ENCODE measurements at regions not wholly inside any gene's neighbourhood (a gene's known extent, or its start where the extent isn't known, plus 50 kb on each side); places are given as distances from the start of the nearest gene placed in this dataset.

DNA sequence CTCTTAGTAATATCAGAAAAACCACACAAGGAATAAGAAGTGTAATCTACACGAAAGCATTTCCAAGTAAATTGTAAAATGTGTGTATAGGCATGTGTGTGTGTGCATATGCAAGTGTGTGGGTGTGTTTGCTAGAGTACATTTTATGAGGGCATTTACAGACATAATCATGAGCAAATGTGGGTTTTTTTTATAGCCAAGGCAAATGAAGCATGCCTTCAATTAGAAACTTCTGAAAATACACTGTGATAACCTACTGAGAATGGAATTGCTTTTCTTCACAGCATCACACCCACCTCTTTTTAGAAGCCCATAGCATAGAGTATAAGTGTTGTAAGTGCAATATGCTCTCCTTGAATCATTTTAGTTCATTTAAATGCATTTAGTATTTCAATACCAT lies 1721.1 kb downstream of the GRIK2 start:
- H3K27me3 ChIP-seq (ENCODE audit: control insufficient read depth in 2 of 2, insufficient read depth in 2 of 2, low read length in 2 of 2): no peaks in the 10 kb centered on the region
- BruUV-seq (replicated peaks): no TSS peak
- no peaks in the 10 kb centered on the region for H3K9me1 ChIP-seq (replicated peaks; ENCODE audit: control insufficient read depth, extremely low read depth, insufficient read depth, low read length)
- dilution Hi-C loops (cut with MboI; ENCODE audit: extremely low pct_ligation_motif_present, low sequenced_read_pairs): no loop called here
- H3K4me2 ChIP-seq (ENCODE audit: insufficient read depth, low read length): no peak overlapping the region
- intact Hi-C loops (cut with micrococcal nuclease): no loop called here
- H3K4me3 ChIP-seq (replicated peaks in 1 of 3; ENCODE audit: insufficient read depth in 1 of 3, low read depth in 1 of 3, low read length in 3 of 3): no peak overlapping the region
- no peak overlapping the region for H2AFZ ChIP-seq (ENCODE audit: low read depth, low read length)
- DNase-seq (ENCODE audit: low read depth, low spot score): no peak
- H3K36me3 ChIP-seq (ENCODE audit: control insufficient read depth in 2 of 2, extremely low read depth in 1 of 2, insufficient read depth in 2 of 2, low read length in 2 of 2): no peaks in the 10 kb centered on the region
- no peaks in the 10 kb centered on the region for H3K4me1 ChIP-seq (ENCODE audit: control insufficient read depth, extremely low read depth, insufficient read depth, low read length)
- no peaks in the 10 kb centered on the region for H4K20me1 ChIP-seq (replicated peaks; ENCODE audit: control insufficient read depth, extremely low read depth, insufficient read depth, low read length)
- POLR2A ChIA-PET: no interaction called here
- no peak overlapping the region for H3K9ac ChIP-seq (replicated peaks; ENCODE audit: extremely low read depth, insufficient read depth, low read length)
- H3K27ac ChIP-seq (ENCODE audit: insufficient read depth, low read depth, low read length): no peak overlapping the region
- H3K9me3 ChIP-seq (replicated peaks; ENCODE audit: control insufficient read depth, insufficient read depth, low read length): peaks cover 2% of the 10 kb centered on the region
- CTCF ChIA-PET: no interaction called here
- no peak for FAIRE-seq
- H3K79me2 ChIP-seq (ENCODE audit: control insufficient read depth, insufficient read depth, low read length): no peaks in the 10 kb centered on the region
- TF ChIP-seq, protein P1, sequence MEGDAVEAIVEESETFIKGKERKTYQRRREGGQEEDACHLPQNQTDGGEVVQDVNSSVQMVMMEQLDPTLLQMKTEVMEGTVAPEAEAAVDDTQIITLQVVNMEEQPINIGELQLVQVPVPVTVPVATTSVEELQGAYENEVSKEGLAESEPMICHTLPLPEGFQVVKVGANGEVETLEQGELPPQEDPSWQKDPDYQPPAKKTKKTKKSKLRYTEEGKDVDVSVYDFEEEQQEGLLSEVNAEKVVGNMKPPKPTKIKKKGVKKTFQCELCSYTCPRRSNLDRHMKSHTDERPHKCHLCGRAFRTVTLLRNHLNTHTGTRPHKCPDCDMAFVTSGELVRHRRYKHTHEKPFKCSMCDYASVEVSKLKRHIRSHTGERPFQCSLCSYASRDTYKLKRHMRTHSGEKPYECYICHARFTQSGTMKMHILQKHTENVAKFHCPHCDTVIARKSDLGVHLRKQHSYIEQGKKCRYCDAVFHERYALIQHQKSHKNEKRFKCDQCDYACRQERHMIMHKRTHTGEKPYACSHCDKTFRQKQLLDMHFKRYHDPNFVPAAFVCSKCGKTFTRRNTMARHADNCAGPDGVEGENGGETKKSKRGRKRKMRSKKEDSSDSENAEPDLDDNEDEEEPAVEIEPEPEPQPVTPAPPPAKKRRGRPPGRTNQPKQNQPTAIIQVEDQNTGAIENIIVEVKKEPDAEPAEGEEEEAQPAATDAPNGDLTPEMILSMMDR (IDR thresholded peaks at IDR 0.05; ENCODE audit: extremely low read depth in 1 of 2, insufficient read depth in 1 of 2, low read depth in 1 of 2, low read length in 2 of 2): no peak
- no peak for TF ChIP-seq POLR2AphosphoS5 (IDR thresholded peaks at IDR 0.05; ENCODE audit: insufficient read depth, low read depth, low read length)
- TF ChIP-seq, protein P2, sequence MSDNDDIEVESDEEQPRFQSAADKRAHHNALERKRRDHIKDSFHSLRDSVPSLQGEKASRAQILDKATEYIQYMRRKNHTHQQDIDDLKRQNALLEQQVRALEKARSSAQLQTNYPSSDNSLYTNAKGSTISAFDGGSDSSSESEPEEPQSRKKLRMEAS (IDR thresholded peaks at IDR 0.05; ENCODE audit: insufficient read depth, insufficient read length): no peak
- TF ChIP-seq GATA2 (IDR thresholded peaks at IDR 0.05; ENCODE audit: insufficient read depth, insufficient read length, low read depth, low read length): no peak
- TF ChIP-seq MYC (IDR thresholded peaks at IDR 0.05; ENCODE audit: low read depth, low read length): no peak
- TF ChIP-seq EZH2 (IDR thresholded peaks at IDR 0.05; ENCODE audit: borderline replicate concordance, low read depth, low read length, severe bottlenecking): no peak

DNA sequence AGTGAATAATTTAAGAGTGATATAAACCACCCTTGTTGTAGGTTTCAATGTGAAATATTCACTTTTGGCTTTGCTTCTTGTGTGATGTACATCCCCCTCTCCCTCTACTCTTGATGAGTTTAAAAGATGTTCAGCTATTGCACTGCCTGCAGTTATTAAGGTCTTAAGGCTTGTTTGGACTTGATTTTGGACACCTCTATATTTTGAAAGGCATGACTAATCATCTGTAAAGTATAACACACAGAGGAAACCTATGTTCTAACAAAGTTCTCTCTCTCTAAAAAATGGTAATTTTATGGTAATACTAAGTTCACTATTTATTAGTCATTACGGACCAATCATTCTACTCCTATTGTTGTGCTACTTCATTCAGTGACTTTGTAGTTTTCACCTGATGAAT lies 1719.9 kb downstream of the GRIK2 start:
- Histone ChIP-seq H4K20me1 (replicated peaks; ENCODE audit: control insufficient read depth, extremely low read depth, insufficient read depth, low read length) (no peaks in the 10 kb centered on the region), H3K9ac (replicated peaks; ENCODE audit: extremely low read depth, insufficient read depth, low read length) (no peak overlapping the region), H3K36me3 (ENCODE audit: control insufficient read depth in 2 of 2, extremely low read depth in 1 of 2, insufficient read depth in 2 of 2, low read length in 2 of 2) (no peaks in the 10 kb centered on the region), H3K9me1 (replicated peaks; ENCODE audit: control insufficient read depth, extremely low read depth, insufficient read depth, low read length) (no peaks in the 10 kb centered on the region), H3K4me1 (ENCODE audit: control insufficient read depth, extremely low read depth, insufficient read depth, low read length) (no peaks in the 10 kb centered on the region), H3K4me2 (ENCODE audit: insufficient read depth, low read length) (no peak overlapping the region), H3K4me3 (replicated peaks in 1 of 3; ENCODE audit: insufficient read depth in 1 of 3, low read depth in 1 of 3, low read length in 3 of 3) (no peak overlapping the region), H3K27ac (ENCODE audit: insufficient read depth, low read depth, low read length) (no peak overlapping the region), H3K27me3 (ENCODE audit: control insufficient read depth in 2 of 2, insufficient read depth in 2 of 2, low read length in 2 of 2) (no peaks in the 10 kb centered on the region), H3K9me3 (replicated peaks; ENCODE audit: control insufficient read depth, insufficient read depth, low read length) (peaks cover 2% of the 10 kb centered on the region), H3K79me2 (ENCODE audit: control insufficient read depth, insufficient read depth, low read length) (no peaks in the 10 kb centered on the region), H2AFZ (ENCODE audit: low read depth, low read length) (no peak overlapping the region)
- intact Hi-C loops (cut with micrococcal nuclease) (no loop called here), dilution Hi-C loops (cut with MboI; ENCODE audit: extremely low pct_ligation_motif_present, low sequenced_read_pairs) (no loop called here)
- no peak for DNase-seq (ENCODE audit: low read depth, low spot score)
- FAIRE-seq: no peak
- ChIA-PET POLR2A (no interaction called here), CTCF (no interaction called here)
- BruUV-seq (replicated peaks): no TSS peak
- TF ChIP-seq MYC (IDR thresholded peaks at IDR 0.05; ENCODE audit: low read depth, low read length) (no peak), EZH2 (IDR thresholded peaks at IDR 0.05; ENCODE audit: borderline replicate concordance, low read depth, low read length, severe bottlenecking) (no peak), JUN (IDR thresholded peaks at IDR 0.05; ENCODE audit: borderline replicate concordance, insufficient read depth, insufficient read length, low read depth) (no peak), GATA2 (IDR thresholded peaks at IDR 0.05; ENCODE audit: insufficient read depth, insufficient read length, low read depth, low read length) (no peak), POLR2A (IDR thresholded peaks at IDR 0.05; ENCODE audit: low read depth, low read length) (no peak), FOS (IDR thresholded peaks at IDR 0.05; ENCODE audit: borderline replicate concordance, insufficient read depth, low read length) (no peak), POLR2AphosphoS5 (IDR thresholded peaks at IDR 0.05; ENCODE audit: insufficient read depth, low read depth, low read length) (no peak)
- TF ChIP-seq, protein P1 (IDR thresholded peaks at IDR 0.05; ENCODE audit: extremely low read depth in 1 of 2, insufficient read depth in 1 of 2, low read depth in 1 of 2, low read length in 2 of 2): no peak
- TF ChIP-seq, protein P2 (IDR thresholded peaks at IDR 0.05; ENCODE audit: insufficient read depth, insufficient read length): no peak

All from endothelial cell of umbilical vein (primary cell).